ENCODE measurements at regions not wholly inside any gene's neighbourhood (a gene's known extent, or its start where the extent isn't known, plus 50 kb on each side); places are given as distances from the start of the nearest gene placed in this dataset.

GRCh38 chr18:56488739-56489138 lies 149.7 kb downstream of the TXNL1 start:
- TF ChIP-seq EZH2 (IDR thresholded peaks at IDR 0.05) (no peak), POLR2AphosphoS5 (IDR thresholded peaks at IDR 0.05; ENCODE audit: borderline replicate concordance, low read depth, low read length) (no peak)

Data from SK-N-MC (cell line).